GM12872 (cell line): ENCODE measurements at regions not wholly inside any gene's neighbourhood (a gene's known extent, or its start where the extent isn't known, plus 50 kb on each side); places are given as distances from the start of the nearest gene placed in this dataset.

Experiments used
- CTCF ChIP-seq: IDR thresholded peaks from 3 replicates; pipeline ENCODE4 v1.5.1; 2011; ENCODE audit warnings: low read depth, mild to moderate bottlenecking, low read length, moderate library complexity; ENCODE audit not compliant: insufficient read depth

DNA sequence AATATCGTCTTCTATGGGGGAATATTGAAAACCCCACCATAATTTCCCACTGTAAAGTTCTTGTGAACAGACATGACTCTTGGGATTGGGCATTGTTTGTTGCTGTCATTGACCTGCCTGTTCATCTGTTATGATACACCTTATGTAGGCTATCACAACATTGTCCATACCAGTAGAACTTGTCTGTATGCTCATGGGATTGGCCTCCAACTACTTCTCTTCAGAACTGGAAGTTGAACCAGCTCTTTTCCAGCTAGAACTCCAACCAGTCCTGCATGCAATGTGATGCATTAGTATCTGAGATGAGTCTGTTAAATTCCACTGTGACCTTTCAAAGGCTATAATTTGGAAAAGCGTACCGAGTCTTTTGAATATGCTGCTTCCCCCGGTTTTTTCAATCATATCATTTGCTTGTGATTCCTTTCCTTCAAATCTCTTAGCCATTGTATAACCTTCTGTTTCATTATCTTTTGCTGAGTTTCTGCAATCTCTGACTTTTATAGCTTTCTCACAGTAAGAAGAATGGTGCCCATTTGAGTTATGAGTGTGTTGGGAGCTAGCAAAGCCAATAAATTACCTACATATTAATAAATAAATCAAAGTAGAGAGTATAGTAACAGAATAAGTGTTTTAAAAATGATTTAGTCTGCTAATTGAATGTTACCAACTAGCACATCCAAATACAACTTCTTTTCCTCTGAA is 101.9 kb downstream of the PLK2 start:
- no peak for TF ChIP-seq CTCF

GRCh38 chr5:58357121-58357520 is 102.8 kb downstream of the PLK2 start:
- TF ChIP-seq CTCF, result no peak

DNA sequence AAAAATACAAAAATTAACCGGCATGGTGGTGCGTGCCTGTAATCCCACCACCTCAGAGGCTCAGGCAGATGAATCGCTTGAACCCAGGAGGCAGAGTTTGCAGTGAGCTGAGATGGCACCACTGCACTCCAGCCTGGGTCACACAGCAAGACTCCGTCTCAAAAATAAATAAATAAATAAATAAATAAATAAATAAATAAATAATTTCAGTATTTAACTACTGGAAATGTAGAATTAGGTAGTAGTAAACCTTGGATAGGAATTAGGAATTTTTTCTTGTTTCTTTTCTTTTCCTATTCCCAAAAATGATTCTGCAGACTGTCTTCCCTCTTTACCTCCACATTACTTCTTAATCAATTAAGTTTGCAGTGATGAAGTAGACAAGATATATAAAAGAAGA is 103.2 kb downstream of the PLK2 start:
- TF ChIP-seq CTCF, result no peak

GRCh38 chr5:58354827-58355226 is 105.1 kb downstream of the PLK2 start:
- no peak for TF ChIP-seq CTCF

DNA sequence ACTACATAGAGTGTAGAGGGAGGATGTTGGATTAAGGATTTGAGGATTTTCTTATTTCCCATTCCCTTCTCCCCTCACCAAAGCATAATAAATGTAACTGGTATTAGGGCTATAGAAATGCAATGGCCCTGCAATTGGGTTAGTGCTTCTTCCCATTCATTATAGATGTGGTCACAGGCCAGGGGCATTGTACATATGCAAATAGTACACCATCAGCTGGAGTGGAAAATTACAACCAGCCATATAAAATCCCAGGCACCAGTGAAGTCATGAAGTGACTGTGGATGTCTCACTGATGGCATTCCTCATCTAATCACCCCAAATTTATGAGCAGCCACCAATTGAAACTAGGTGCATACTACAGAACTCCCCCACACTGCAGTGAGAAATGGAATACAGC is 105.9 kb downstream of the PLK2 start:
- no peak for TF ChIP-seq CTCF

- no peak for TF ChIP-seq CTCF
Observed at GRCh38 chr5:58351190-58351589, 108.7 kb downstream of the PLK2 start.

DNA sequence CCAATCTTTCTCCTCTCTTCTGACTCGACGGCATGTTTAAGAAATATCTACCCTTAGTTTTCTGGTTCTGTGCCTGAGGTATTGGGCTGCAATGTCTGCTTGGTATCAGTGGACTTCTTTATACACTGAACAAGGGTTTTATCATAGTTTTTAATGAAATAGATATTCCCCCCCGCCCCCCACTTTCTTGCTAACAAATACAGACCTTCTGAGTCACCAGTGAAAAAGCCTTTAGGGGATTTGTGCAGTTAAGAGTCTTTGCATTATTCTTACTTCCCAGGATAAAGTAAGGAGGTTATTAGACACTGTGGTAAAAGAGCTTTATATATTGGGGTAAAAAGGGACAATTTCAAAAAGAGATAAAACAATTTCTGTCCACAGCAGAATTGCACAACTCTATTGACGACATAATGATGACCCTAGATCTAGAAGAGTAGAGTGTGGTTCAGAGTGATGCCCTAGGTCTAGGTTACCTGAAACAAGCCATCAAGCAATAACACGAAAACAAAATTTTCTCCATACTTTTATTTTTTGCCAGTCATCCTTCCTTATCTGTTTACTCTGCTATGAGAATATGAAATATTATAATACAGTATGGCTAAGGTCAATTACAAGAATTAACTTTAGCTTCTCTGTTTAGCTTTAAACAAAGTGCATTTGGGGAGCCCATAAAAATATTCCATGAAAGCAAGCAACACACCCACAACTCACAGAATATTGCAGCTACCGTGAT is 110.7 kb downstream of the PLK2 start:
- no peak for TF ChIP-seq CTCF
